ENCODE measurements at regions not wholly inside any gene's neighbourhood (a gene's known extent, or its start where the extent isn't known, plus 50 kb on each side); places are given as distances from the start of the nearest gene placed in this dataset.

- Histone ChIP-seq H3K36me3 (ENCODE audit: control insufficient read depth, insufficient read depth, low read length) (no peaks in the 10 kb centered on the region), H3K27me3 (ENCODE audit: control insufficient read depth, insufficient read depth, low read length) (no peaks in the 10 kb centered on the region), H3K9ac (ENCODE audit: low read length) (no peak overlapping the region), H3K27ac (ENCODE audit: low read depth, low read length) (no peak overlapping the region), H3K4me3 (ENCODE audit: low read length) (no peak overlapping the region), H3K4me1 (ENCODE audit: control insufficient read depth, insufficient read depth, low read length) (no peaks in the 10 kb centered on the region)
These were observed 125.6 kb downstream of the URB2 start for GRCh38 chr1:229751610-229752009.

- H3K9ac ChIP-seq (ENCODE audit: low read length): no peak overlapping the region
- H3K4me1 ChIP-seq (ENCODE audit: control insufficient read depth, insufficient read depth, low read length): no peaks in the 10 kb centered on the region
- H3K27me3 ChIP-seq (ENCODE audit: control insufficient read depth, insufficient read depth, low read length): no peaks in the 10 kb centered on the region
- H3K27ac ChIP-seq (ENCODE audit: low read depth, low read length): no peak overlapping the region
- H3K36me3 ChIP-seq (ENCODE audit: control insufficient read depth, insufficient read depth, low read length): no peaks in the 10 kb centered on the region
- no peak overlapping the region for H3K4me3 ChIP-seq (ENCODE audit: low read length)
These were observed 126.6 kb downstream of the URB2 start for GRCh38 chr1:229752679-229753078.

GRCh38 chr1:229753764-229754551, 127.9 kb downstream of the URB2 start:
- H3K36me3 ChIP-seq (ENCODE audit: control insufficient read depth, insufficient read depth, low read length): no peaks in the 10 kb centered on the region
- H3K27me3 ChIP-seq (ENCODE audit: control insufficient read depth, insufficient read depth, low read length): no peaks in the 10 kb centered on the region
- H3K27ac ChIP-seq (ENCODE audit: low read depth, low read length): no peak overlapping the region
- H3K9ac ChIP-seq (ENCODE audit: low read length): no peak overlapping the region
- H3K4me3 ChIP-seq (ENCODE audit: low read length): no peak overlapping the region
- H3K4me1 ChIP-seq (ENCODE audit: control insufficient read depth, insufficient read depth, low read length): no peaks in the 10 kb centered on the region

- Histone ChIP-seq H3K27me3 (ENCODE audit: control insufficient read depth, insufficient read depth, low read length) (no peaks in the 10 kb centered on the region), H3K27ac (ENCODE audit: low read depth, low read length) (no peak overlapping the region), H3K4me3 (ENCODE audit: low read length) (no peak overlapping the region), H3K9ac (ENCODE audit: low read length) (no peak overlapping the region), H3K4me1 (ENCODE audit: control insufficient read depth, insufficient read depth, low read length) (no peaks in the 10 kb centered on the region), H3K36me3 (ENCODE audit: control insufficient read depth, insufficient read depth, low read length) (no peaks in the 10 kb centered on the region)
These were observed 130.6 kb downstream of the URB2 start for GRCh38 chr1:229756666-229757065.

- no peaks in the 10 kb centered on the region for H3K27me3 ChIP-seq (ENCODE audit: control insufficient read depth, insufficient read depth, low read length)
- H3K27ac ChIP-seq (ENCODE audit: low read depth, low read length): no peak overlapping the region
- H3K4me1 ChIP-seq (ENCODE audit: control insufficient read depth, insufficient read depth, low read length): no peaks in the 10 kb centered on the region
- H3K9ac ChIP-seq (ENCODE audit: low read length): no peak overlapping the region
- H3K36me3 ChIP-seq (ENCODE audit: control insufficient read depth, insufficient read depth, low read length): no peaks in the 10 kb centered on the region
- H3K4me3 ChIP-seq (ENCODE audit: low read length): no peak overlapping the region
These were observed 131.2 kb downstream of the URB2 start for GRCh38 chr1:229757226-229757625.

GRCh38 chr1:229758101-229759036, 132.3 kb downstream of the URB2 start:
- Histone ChIP-seq H3K4me3 (ENCODE audit: low read length) (no peak overlapping the region), H3K36me3 (ENCODE audit: control insufficient read depth, insufficient read depth, low read length) (no peaks in the 10 kb centered on the region), H3K4me1 (ENCODE audit: control insufficient read depth, insufficient read depth, low read length) (no peaks in the 10 kb centered on the region), H3K9ac (ENCODE audit: low read length) (no peak overlapping the region), H3K27ac (ENCODE audit: low read depth, low read length) (no peak overlapping the region), H3K27me3 (ENCODE audit: control insufficient read depth, insufficient read depth, low read length) (no peaks in the 10 kb centered on the region)

- Histone ChIP-seq H3K4me1 (ENCODE audit: control insufficient read depth, insufficient read depth, low read length) (no peaks in the 10 kb centered on the region), H3K36me3 (ENCODE audit: control insufficient read depth, insufficient read depth, low read length) (no peaks in the 10 kb centered on the region), H3K4me3 (ENCODE audit: low read length) (no peak overlapping the region), H3K27ac (ENCODE audit: low read depth, low read length) (no peak overlapping the region), H3K9ac (ENCODE audit: low read length) (no peak overlapping the region), H3K27me3 (ENCODE audit: control insufficient read depth, insufficient read depth, low read length) (no peaks in the 10 kb centered on the region)
These were observed 133.0 kb downstream of the URB2 start for GRCh38 chr1:229759037-229759435.

GRCh38 chr1:229759586-229759985, 133.5 kb downstream of the URB2 start:
- H3K27ac ChIP-seq (ENCODE audit: low read depth, low read length): no peak overlapping the region
- no peak overlapping the region for H3K9ac ChIP-seq (ENCODE audit: low read length)
- H3K4me3 ChIP-seq (ENCODE audit: low read length): no peak overlapping the region
- no peaks in the 10 kb centered on the region for H3K4me1 ChIP-seq (ENCODE audit: control insufficient read depth, insufficient read depth, low read length)
- H3K36me3 ChIP-seq (ENCODE audit: control insufficient read depth, insufficient read depth, low read length): no peaks in the 10 kb centered on the region
- H3K27me3 ChIP-seq (ENCODE audit: control insufficient read depth, insufficient read depth, low read length): no peaks in the 10 kb centered on the region

- no peaks in the 10 kb centered on the region for H3K4me1 ChIP-seq (ENCODE audit: control insufficient read depth, insufficient read depth, low read length)
- no peak overlapping the region for H3K27ac ChIP-seq (ENCODE audit: low read depth, low read length)
- H3K4me3 ChIP-seq (ENCODE audit: low read length): no peak overlapping the region
- H3K36me3 ChIP-seq (ENCODE audit: control insufficient read depth, insufficient read depth, low read length): no peaks in the 10 kb centered on the region
- H3K9ac ChIP-seq (ENCODE audit: low read length): no peak overlapping the region
- no peaks in the 10 kb centered on the region for H3K27me3 ChIP-seq (ENCODE audit: control insufficient read depth, insufficient read depth, low read length)
These were observed 134.5 kb downstream of the URB2 start for GRCh38 chr1:229760478-229760996.

- H3K4me1 ChIP-seq (ENCODE audit: control insufficient read depth, insufficient read depth, low read length): no peaks in the 10 kb centered on the region
- H3K27me3 ChIP-seq (ENCODE audit: control insufficient read depth, insufficient read depth, low read length): no peaks in the 10 kb centered on the region
- no peak overlapping the region for H3K27ac ChIP-seq (ENCODE audit: low read depth, low read length)
- H3K9ac ChIP-seq (ENCODE audit: low read length): no peak overlapping the region
- no peak overlapping the region for H3K4me3 ChIP-seq (ENCODE audit: low read length)
- H3K36me3 ChIP-seq (ENCODE audit: control insufficient read depth, insufficient read depth, low read length): no peaks in the 10 kb centered on the region
These were observed 136.8 kb downstream of the URB2 start for GRCh38 chr1:229762891-229763290.

GRCh38 chr1:229768232-229768631, 142.2 kb downstream of the URB2 start:
- Histone ChIP-seq H3K36me3 (ENCODE audit: control insufficient read depth, insufficient read depth, low read length) (no peaks in the 10 kb centered on the region), H3K4me1 (ENCODE audit: control insufficient read depth, insufficient read depth, low read length) (no peaks in the 10 kb centered on the region), H3K27ac (ENCODE audit: low read depth, low read length) (no peak overlapping the region), H3K4me3 (ENCODE audit: low read length) (no peak overlapping the region), H3K27me3 (ENCODE audit: control insufficient read depth, insufficient read depth, low read length) (no peaks in the 10 kb centered on the region), H3K9ac (ENCODE audit: low read length) (no peak overlapping the region)

GRCh38 chr1:229769006-229769405, 143.0 kb downstream of the URB2 start:
- Histone ChIP-seq H3K27ac (ENCODE audit: low read depth, low read length) (no peak overlapping the region), H3K4me1 (ENCODE audit: control insufficient read depth, insufficient read depth, low read length) (no peaks in the 10 kb centered on the region), H3K4me3 (ENCODE audit: low read length) (no peak overlapping the region), H3K9ac (ENCODE audit: low read length) (no peak overlapping the region), H3K27me3 (ENCODE audit: control insufficient read depth, insufficient read depth, low read length) (no peaks in the 10 kb centered on the region), H3K36me3 (ENCODE audit: control insufficient read depth, insufficient read depth, low read length) (no peaks in the 10 kb centered on the region)
